HL-60 (cell line): ENCODE measurements at regions not wholly inside any gene's neighbourhood (a gene's known extent, or its start where the extent isn't known, plus 50 kb on each side); places are given as distances from the start of the nearest gene placed in this dataset.

Source experiments
- DNase-seq, 2 experiments: peaks; one replicate each; pipeline ENCODE4 v3.0.0-alpha.2; 2010 to 2020; ENCODE audit warnings: low read depth in 1 of 2, low spot score in 1 of 2
- H3K27ac ChIP-seq: fragments of 250-450 bp; sonication (Bioruptor Pico); replicated peaks from 2 replicates; pipeline ENCODE4 v1.5.1; 2020; ENCODE audit warnings: mild to moderate bottlenecking, moderate library complexity
- H3K27me3 ChIP-seq: fragments of 250-450 bp; sonication (Bioruptor Pico); 2 replicates; pipeline ENCODE4 v1.5.1; 2021; ENCODE audit warnings: mild to moderate bottlenecking, moderate library complexity; ENCODE audit not compliant: insufficient read depth, poor library complexity, severe bottlenecking
- H3K4me3 ChIP-seq: replicated peaks from 2 replicates; pipeline ENCODE4 v1.5.1; 2011; ENCODE audit warnings: mild to moderate bottlenecking, control low read depth, low read length; ENCODE audit not compliant: insufficient read depth
- GABPA ChIP-seq: IDR thresholded peaks from 2 replicates; pipeline ENCODE4 v1.6.1; 2012; ENCODE audit warnings: low read depth
- POLR2AphosphoS5 ChIP-seq: IDR thresholded peaks from 2 replicates; pipeline ENCODE4 v1.6.1; 2012; ENCODE audit warnings: low read depth
- SPI1 ChIP-seq: IDR thresholded peaks from 2 replicates; pipeline ENCODE4 v1.6.1; 2012; ENCODE audit warnings: low read depth, mild to moderate bottlenecking, borderline replicate concordance
- TF ChIP-seq, protein P1 (sequence below): IDR thresholded peaks from 2 replicates; pipeline ENCODE4 v1.6.1; 2012; ENCODE audit warnings: low read depth; ENCODE audit not compliant: insufficient replicate concordance
- TF ChIP-seq, protein P2 (sequence below): IDR thresholded peaks from one replicate; pipeline ENCODE4 v1.5.1; 2011; ENCODE audit warnings: low read length, control low read depth, inconsistent platforms; ENCODE audit not compliant: insufficient read depth

DNA sequence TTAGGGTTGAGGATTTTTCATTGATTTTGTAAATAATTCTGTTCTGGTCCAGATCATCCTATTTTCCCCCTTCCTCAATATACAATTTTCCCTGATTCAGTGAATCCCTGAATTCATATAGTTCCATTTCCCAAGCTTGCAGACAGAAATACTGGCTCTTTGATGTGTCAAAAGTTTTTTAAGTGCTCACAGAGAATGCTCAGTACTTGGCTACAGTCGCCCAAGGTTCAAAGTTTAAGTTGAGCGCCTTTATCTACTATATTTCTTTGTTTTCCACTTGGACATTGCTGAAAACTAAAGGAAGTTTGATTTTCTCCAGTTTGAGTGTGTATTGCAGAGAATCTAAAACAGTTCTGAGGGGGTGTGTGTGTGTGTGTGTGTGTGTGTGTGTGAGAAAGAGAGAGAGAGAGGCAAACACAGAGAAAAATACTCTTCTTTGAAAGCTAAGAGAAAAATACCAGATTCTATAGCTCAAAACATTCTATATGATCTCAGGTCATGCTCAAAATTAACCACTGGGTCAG is 136.2 kb upstream of the ACO1 start:
- no peak for DNase-seq
- H3K27me3 ChIP-seq = no peaks in the 10 kb centered on the region
- no peak for TF ChIP-seq GABPA
- TF ChIP-seq, protein P1, sequence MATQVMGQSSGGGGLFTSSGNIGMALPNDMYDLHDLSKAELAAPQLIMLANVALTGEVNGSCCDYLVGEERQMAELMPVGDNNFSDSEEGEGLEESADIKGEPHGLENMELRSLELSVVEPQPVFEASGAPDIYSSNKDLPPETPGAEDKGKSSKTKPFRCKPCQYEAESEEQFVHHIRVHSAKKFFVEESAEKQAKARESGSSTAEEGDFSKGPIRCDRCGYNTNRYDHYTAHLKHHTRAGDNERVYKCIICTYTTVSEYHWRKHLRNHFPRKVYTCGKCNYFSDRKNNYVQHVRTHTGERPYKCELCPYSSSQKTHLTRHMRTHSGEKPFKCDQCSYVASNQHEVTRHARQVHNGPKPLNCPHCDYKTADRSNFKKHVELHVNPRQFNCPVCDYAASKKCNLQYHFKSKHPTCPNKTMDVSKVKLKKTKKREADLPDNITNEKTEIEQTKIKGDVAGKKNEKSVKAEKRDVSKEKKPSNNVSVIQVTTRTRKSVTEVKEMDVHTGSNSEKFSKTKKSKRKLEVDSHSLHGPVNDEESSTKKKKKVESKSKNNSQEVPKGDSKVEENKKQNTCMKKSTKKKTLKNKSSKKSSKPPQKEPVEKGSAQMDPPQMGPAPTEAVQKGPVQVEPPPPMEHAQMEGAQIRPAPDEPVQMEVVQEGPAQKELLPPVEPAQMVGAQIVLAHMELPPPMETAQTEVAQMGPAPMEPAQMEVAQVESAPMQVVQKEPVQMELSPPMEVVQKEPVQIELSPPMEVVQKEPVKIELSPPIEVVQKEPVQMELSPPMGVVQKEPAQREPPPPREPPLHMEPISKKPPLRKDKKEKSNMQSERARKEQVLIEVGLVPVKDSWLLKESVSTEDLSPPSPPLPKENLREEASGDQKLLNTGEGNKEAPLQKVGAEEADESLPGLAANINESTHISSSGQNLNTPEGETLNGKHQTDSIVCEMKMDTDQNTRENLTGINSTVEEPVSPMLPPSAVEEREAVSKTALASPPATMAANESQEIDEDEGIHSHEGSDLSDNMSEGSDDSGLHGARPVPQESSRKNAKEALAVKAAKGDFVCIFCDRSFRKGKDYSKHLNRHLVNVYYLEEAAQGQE = no peak
- TF ChIP-seq, protein P2, sequence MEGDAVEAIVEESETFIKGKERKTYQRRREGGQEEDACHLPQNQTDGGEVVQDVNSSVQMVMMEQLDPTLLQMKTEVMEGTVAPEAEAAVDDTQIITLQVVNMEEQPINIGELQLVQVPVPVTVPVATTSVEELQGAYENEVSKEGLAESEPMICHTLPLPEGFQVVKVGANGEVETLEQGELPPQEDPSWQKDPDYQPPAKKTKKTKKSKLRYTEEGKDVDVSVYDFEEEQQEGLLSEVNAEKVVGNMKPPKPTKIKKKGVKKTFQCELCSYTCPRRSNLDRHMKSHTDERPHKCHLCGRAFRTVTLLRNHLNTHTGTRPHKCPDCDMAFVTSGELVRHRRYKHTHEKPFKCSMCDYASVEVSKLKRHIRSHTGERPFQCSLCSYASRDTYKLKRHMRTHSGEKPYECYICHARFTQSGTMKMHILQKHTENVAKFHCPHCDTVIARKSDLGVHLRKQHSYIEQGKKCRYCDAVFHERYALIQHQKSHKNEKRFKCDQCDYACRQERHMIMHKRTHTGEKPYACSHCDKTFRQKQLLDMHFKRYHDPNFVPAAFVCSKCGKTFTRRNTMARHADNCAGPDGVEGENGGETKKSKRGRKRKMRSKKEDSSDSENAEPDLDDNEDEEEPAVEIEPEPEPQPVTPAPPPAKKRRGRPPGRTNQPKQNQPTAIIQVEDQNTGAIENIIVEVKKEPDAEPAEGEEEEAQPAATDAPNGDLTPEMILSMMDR = no peak
- TF ChIP-seq SPI1 = no peak
- TF ChIP-seq POLR2AphosphoS5 = no peak
- H3K4me3 ChIP-seq = no peak overlapping the region
- H3K27ac ChIP-seq = no peak overlapping the region

DNA sequence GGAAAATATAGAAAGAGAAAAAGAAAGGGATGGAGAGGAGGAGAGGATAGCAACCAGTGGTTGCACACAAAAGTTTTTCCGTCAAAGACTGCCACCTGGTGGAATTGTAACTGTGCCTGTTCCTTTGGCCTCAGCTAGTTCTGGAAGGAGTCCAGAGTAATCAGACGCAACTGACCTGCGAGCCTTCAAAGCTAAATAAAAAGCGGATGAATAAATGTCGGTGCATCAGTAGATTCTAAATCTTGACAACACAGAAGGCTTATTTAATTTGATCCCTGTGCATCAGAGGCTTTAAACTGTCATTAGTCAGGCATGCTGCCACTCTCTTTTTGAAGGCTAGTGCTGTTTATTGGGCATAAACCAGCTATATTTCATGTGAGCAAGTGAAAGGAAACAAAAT is 132.9 kb upstream of the ACO1 start:
- Histone ChIP-seq H3K27me3 (no peaks in the 10 kb centered on the region), H3K27ac (no peak overlapping the region), H3K4me3 (no peak overlapping the region)
- TF ChIP-seq GABPA (no peak), SPI1 (no peak)
- TF ChIP-seq, protein P2 = peak; percentile 29
- DNase-seq = peak; percentile 1 to 35

DNA sequence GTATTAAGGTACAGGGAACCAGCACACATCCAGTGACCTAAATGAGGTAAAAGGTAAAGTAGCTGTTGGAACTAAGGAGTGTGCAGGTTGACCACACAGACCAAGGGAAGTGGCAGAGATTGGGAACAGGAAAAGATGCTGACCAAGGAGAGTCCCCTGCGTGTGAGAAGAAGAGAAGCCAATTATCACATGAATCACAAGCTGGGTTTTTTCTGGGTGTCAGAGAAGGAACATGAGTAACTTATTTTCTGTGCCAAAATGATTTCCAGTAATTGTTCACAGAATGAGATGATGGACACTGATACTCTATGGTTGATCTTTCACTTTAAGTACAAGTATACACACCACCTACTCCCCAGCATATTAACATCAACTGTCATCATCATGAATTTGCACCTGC is 130.7 kb upstream of the ACO1 start:
- TF ChIP-seq GABPA (no peak), POLR2AphosphoS5 (no peak), SPI1 (no peak)
- TF ChIP-seq, protein P2 = no peak
- TF ChIP-seq, protein P1 = no peak
- Histone ChIP-seq H3K27me3 (no peaks in the 10 kb centered on the region), H3K27ac (no peak overlapping the region), H3K4me3 (no peak overlapping the region)
- DNase-seq = no peak

DNA sequence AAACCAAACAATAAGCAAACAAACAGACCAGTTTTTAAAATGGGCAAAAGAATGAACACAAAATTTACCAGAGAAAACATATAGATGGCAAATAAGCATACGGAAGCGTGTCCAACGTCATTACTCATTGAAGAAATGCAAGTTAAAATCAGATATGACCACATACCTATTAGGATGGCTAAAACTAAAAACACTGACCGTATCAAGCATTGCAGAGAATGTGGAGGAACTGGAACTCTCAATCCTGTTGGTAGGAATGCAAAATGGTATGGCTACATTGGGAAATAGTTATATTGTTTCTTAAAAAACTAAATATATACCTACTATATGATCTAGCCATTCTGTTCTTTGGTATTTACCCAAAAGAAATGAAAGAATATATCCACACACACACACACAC is 129.4 kb upstream of the ACO1 start:
- H3K27me3 ChIP-seq = no peaks in the 10 kb centered on the region
- TF ChIP-seq GABPA = no peak
- TF ChIP-seq, protein P1 = no peak
- TF ChIP-seq, protein P2 = no peak
- no peak for TF ChIP-seq POLR2AphosphoS5
- no peak for TF ChIP-seq SPI1
- no peak for DNase-seq

More for the DNA sequence above, 129.4 kb upstream of the ACO1 start:
- H3K4me3 ChIP-seq = no peak overlapping the region
- no peak overlapping the region for H3K27ac ChIP-seq
